ENCODE measurements at regions not wholly inside any gene's neighbourhood (a gene's known extent, or its start where the extent isn't known, plus 50 kb on each side); places are given as distances from the start of the nearest gene placed in this dataset.
A peak's percentile ranks its signal among the peaks of the same experiment; 100 is the strongest.

GRCh38 chr5:118593003-118593328 lies 395.4 kb downstream of the DTWD2 start:
- Histone ChIP-seq H3K4me1 (peaks cover 9% of the 10 kb centered on the region), H3K36me3 (no peaks in the 10 kb centered on the region), H3K9me3 (replicated peaks) (no peaks in the 10 kb centered on the region), H3K4me3 (no peak overlapping the region), H3K27ac (replicated peaks) (no peak overlapping the region), H3K27me3 (ENCODE audit: low read depth) (no peaks in the 10 kb centered on the region)
- intact Hi-C loops (cut with micrococcal nuclease) = no loop called here
- TF ChIP-seq CTCF (IDR thresholded peaks at IDR 0.05; ENCODE audit: borderline replicate concordance) = peak; percentile 17
- no peak for DNase-seq

- H3K9me3 ChIP-seq (replicated peaks) = no peaks in the 10 kb centered on the region
- peaks cover 8% of the 10 kb centered on the region for H3K4me1 ChIP-seq
- H3K27ac ChIP-seq (replicated peaks) = no peak overlapping the region
- no peak for DNase-seq
- no peaks in the 10 kb centered on the region for H3K36me3 ChIP-seq
- no peak for TF ChIP-seq CTCF (IDR thresholded peaks at IDR 0.05; ENCODE audit: borderline replicate concordance)
- no peaks in the 10 kb centered on the region for H3K27me3 ChIP-seq (ENCODE audit: low read depth)
- H3K4me3 ChIP-seq = no peak overlapping the region
- intact Hi-C loops (cut with micrococcal nuclease) = no loop called here
These were observed 395.9 kb downstream of the DTWD2 start for GRCh38 chr5:118592229-118593002.

- Histone ChIP-seq H3K9me3 (replicated peaks) (no peaks in the 10 kb centered on the region), H3K27me3 (ENCODE audit: low read depth) (no peaks in the 10 kb centered on the region), H3K36me3 (no peaks in the 10 kb centered on the region), H3K4me1 (no peaks in the 10 kb centered on the region), H3K27ac (replicated peaks) (no peak overlapping the region), H3K4me3 (no peak overlapping the region)
- intact Hi-C loops (cut with micrococcal nuclease) = no loop called here
- no peak for DNase-seq
- no peak for TF ChIP-seq CTCF (IDR thresholded peaks at IDR 0.05; ENCODE audit: borderline replicate concordance)
These were observed 397.5 kb downstream of the DTWD2 start for GRCh38 chr5:118590806-118591205.

- DNase-seq = no peak
- Histone ChIP-seq H3K36me3 (no peaks in the 10 kb centered on the region), H3K4me1 (peaks cover 16% of the 10 kb centered on the region), H3K27ac (replicated peaks) (no peak overlapping the region), H3K27me3 (ENCODE audit: low read depth) (no peaks in the 10 kb centered on the region), H3K9me3 (replicated peaks) (no peaks in the 10 kb centered on the region), H3K4me3 (no peak overlapping the region)
- intact Hi-C loops (cut with micrococcal nuclease) = no loop called here
- no peak for TF ChIP-seq CTCF (IDR thresholded peaks at IDR 0.05; ENCODE audit: borderline replicate concordance)
These were observed 407.4 kb downstream of the DTWD2 start for GRCh38 chr5:118580949-118581348.

GRCh38 chr5:118578093-118578492 lies 410.3 kb downstream of the DTWD2 start:
- peak overlapping the region; percentile 24 for H3K27ac ChIP-seq (replicated peaks)
- no peak overlapping the region for H3K4me3 ChIP-seq
- no peaks in the 10 kb centered on the region for H3K9me3 ChIP-seq (replicated peaks)
- no peaks in the 10 kb centered on the region for H3K36me3 ChIP-seq
- no peaks in the 10 kb centered on the region for H3K27me3 ChIP-seq (ENCODE audit: low read depth)
- intact Hi-C loops (cut with micrococcal nuclease) = no loop called here
- peaks cover 16% of the 10 kb centered on the region for H3K4me1 ChIP-seq
- DNase-seq = no peak
- TF ChIP-seq CTCF (IDR thresholded peaks at IDR 0.05; ENCODE audit: borderline replicate concordance) = no peak

All from left ventricle myocardium inferior (tissue), 1 donor.